Retinal pigment epithelial cell (primary cell): ENCODE measurements at regions not wholly inside any gene's neighbourhood (a gene's known extent, or its start where the extent isn't known, plus 50 kb on each side); places are given as distances from the start of the nearest gene placed in this dataset.

Source experiments
- DNase-seq: peaks from one replicate; pipeline ENCODE4 v3.0.0-alpha.2; 2010; ENCODE audit warnings: low read depth
- H3K4me3 ChIP-seq: 2 replicates; pipeline ENCODE4 v1.5.1; 2011; ENCODE audit warnings: mild to moderate bottlenecking, low read length, control low read depth, moderate library complexity
- TF ChIP-seq, protein P1 (sequence below): conservative IDR thresholded peaks from 2 replicates; pipeline ENCODE4 v1.5.1; 2011; ENCODE audit warnings: low read depth, low read length, control low read depth, inconsistent platforms

DNA sequence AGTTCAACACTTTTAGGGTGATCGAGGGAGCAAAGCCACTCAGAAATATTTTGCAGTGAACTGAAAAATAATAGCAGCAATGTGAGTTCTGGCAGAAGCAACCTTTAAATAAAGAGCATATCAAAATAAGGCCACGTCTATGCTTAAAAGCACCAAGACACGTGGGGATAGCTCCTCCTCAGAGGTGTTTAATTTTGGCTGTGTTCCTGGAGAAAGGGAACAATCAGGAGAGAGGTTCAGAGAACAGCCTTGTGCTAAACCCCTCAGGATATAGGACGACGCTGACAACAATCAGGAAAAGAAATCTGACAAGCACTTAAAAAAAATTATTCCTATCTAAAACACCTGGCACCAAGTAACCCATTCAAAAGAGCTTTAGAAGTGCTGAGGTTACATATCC, 471.9 kb upstream of the CELF2 start:
- TF ChIP-seq, protein P1, sequence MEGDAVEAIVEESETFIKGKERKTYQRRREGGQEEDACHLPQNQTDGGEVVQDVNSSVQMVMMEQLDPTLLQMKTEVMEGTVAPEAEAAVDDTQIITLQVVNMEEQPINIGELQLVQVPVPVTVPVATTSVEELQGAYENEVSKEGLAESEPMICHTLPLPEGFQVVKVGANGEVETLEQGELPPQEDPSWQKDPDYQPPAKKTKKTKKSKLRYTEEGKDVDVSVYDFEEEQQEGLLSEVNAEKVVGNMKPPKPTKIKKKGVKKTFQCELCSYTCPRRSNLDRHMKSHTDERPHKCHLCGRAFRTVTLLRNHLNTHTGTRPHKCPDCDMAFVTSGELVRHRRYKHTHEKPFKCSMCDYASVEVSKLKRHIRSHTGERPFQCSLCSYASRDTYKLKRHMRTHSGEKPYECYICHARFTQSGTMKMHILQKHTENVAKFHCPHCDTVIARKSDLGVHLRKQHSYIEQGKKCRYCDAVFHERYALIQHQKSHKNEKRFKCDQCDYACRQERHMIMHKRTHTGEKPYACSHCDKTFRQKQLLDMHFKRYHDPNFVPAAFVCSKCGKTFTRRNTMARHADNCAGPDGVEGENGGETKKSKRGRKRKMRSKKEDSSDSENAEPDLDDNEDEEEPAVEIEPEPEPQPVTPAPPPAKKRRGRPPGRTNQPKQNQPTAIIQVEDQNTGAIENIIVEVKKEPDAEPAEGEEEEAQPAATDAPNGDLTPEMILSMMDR = no peak
- H3K4me3 ChIP-seq = no peak overlapping the region
- no peak for DNase-seq

DNA sequence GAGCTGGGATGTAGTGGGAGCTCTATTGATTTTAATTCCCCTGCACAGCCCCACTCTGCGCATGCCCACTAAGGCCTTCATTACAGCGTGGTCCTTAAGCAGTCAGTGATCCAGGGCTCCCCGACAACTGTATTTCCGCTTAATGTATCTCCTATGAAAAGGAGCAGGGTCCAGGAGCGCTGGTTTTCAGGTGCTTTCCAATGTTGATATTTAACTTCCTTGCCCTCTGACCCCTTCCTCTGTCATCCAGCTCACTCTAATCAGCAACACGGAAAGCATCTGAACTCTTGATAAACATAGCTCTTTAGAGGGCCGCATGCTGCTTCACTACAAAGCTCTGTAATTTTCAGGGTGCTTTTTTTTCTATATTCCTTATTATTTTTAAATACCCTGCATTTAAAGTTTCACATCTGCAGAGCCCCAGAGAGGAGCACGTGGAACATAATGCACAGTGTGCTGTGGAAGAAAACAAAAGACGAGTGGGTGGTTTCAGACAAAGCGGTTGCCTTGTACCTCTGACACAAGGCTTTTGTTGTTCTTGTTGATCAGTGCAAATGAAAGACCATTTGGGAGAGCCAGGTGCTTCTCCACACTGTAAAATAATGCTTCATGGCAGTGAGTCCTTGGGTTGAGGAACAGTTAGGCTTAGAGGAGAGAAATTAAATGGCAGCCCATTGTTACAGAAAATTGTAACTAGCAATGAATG, 465.9 kb upstream of the CELF2 start:
- TF ChIP-seq, protein P1 = no peak
- DNase-seq = no peak
- H3K4me3 ChIP-seq = no peak overlapping the region

DNA sequence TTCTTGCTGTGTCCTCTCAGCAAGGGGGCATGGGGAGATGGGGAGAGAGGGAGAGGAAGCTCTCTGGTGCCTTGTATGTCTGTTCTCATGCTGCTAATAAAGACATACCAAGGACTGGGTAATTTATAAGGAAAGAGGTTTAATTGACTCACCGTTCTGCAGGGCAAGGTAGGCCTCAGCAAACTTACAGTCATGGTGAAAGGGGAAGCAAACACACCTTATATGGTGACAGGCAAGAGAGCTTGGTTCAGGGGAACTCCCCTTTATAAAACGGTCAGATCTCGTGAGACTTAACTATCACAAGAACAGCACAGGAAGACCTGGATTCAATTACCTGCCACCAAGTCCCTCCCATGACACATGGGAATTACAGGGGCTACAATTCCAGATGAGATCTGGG, 464.7 kb upstream of the CELF2 start:
- TF ChIP-seq, protein P1 = no peak
- no peak for DNase-seq
- H3K4me3 ChIP-seq = no peak overlapping the region

DNA sequence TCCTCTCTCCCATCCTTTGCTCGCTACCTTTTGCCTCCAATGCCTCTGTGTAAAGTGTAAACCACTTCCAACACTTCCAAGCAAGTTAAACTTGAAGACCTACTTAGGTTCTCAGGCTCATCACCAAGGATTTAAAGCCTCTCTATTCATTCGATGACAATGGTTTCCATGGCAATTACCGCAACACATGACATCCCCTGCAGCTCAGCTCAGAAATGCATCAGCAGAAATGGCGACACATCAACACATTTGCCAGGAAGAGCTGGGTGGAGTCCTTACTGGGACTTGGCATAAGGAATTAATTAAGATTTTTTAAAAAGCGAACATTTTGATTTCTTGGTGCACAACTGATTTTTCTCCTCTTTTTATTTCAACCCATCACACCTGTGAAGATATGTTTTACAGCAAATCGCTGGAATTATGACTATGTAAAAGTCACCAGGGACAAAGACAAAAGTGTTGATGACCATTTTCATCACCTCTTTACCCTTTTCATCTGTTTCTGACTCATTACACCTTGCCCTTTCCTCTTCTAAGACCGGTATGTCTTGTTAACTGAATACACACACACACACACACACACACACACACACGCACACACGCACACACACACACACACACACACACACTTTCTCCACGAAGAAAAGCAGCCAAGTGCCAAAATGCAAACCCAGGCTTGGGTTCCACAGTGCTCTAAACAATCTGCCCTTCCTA, 453.4 kb upstream of the CELF2 start:
- H3K4me3 ChIP-seq = no peak overlapping the region
- TF ChIP-seq, protein P1 = no peak
- no peak for DNase-seq

DNA sequence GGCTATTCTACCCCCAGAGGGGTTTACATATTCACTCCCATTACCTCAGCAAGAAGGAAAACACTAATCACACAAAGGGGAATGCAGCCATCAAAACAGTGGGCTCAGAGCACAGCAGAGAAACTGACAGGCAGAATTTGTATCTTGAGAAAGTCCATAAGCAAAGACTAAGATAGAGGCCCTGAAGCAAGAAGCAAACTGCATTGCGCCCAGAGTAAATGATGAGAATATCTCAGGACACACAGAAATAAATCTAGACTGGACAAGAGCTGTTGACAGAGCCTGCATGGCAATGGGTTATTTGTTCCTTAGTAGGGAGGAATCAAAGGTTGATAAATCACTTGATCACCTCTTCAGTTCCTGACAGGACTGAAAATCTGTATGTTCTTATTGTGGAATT, 440.7 kb upstream of the CELF2 start:
- TF ChIP-seq, protein P1 = no peak
- no peak for DNase-seq
- no peak overlapping the region for H3K4me3 ChIP-seq

DNA sequence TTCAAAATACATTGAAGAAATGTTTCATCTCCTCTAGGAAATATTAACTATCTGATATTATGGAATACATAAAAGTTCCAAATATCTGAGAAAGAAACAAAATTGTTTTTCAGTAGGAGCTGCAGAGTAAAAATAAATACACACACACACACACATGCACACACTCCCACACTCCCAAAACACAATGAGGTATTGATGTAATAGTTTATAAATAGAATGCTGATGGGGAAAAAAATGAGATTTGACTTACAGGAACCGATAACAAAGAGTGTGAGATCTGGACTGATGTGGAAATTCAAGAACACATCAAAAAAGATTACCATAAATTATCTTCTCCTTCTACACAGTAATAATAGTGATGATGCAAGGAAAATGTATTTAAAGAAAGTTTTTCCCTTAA, 438.0 kb upstream of the CELF2 start:
- H3K4me3 ChIP-seq = no peak overlapping the region
- DNase-seq = no peak
- TF ChIP-seq, protein P1 = no peak

DNA sequence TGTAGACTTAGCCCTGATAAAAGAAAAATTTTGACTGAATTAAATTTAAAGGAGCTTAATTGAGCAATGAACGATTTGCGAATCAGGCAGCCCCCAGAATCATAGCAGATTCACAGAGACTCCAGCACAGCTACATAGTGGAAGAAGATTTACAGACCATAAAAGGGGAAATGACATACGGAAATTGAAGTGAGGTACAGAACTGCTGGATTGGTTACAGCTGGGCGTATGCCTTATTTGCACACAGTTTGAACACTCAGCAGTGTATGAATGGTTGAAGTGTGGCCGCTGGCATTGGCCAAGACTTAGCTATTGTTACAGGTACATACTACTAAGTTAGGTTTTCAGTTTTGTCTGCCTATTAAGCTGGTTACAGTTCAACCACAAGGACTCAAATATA, 433.5 kb upstream of the CELF2 start:
- TF ChIP-seq, protein P1 = no peak
- no peak for DNase-seq

More for the DNA sequence above, 433.5 kb upstream of the CELF2 start:
- no peak overlapping the region for H3K4me3 ChIP-seq
